H1 (cell line): ENCODE measurements at regions not wholly inside any gene's neighbourhood (a gene's known extent, or its start where the extent isn't known, plus 50 kb on each side); places are given as distances from the start of the nearest gene placed in this dataset.

ENCODE experiments used
- CTCF ChIA-PET: fragments of 300-600 bp; sonication (Branson Sonifier 250); formaldehyde crosslinking; loops from one replicate; lab custom pipeline; 2021; ENCODE audit not compliant: partially characterized antibody; lab: Charles Lee
- POLR2A ChIA-PET: fragments of 300-600 bp; sonication (Branson Sonifier 250); formaldehyde crosslinking; loops from one replicate; lab custom pipeline; 2021; ENCODE audit warnings: inconsistent platforms; ENCODE audit not compliant: partially characterized antibody; lab: Charles Lee
- DNase-seq, 2 experiments: peaks; one replicate each; pipeline versions ENCODE4 v3.0.0 to v3.0.0-alpha.2; 2010 to 2022; ENCODE audit warnings: low spot score in 2 of 2, low read depth in 1 of 2, mixed read lengths in 1 of 2
- FAIRE-seq: peaks from 2 replicates; lab custom pipeline; 2011; peaks lifted over from hg19 to GRCh38; lab: Jason Lieb, UNC
- H2AFZ ChIP-seq: 2 replicates; pipeline ENCODE4 v1.8.1; 2012; ENCODE audit warnings: low read length, inconsistent platforms
- H2AK5ac ChIP-seq: 2 replicates; pipeline ENCODE4 v1.6.1; 2013; ENCODE audit warnings: low read depth, low read length
- H2BK120ac ChIP-seq: replicated peaks from 2 replicates; pipeline ENCODE3; 2013; ENCODE audit warnings: low read depth, low read length, inconsistent platforms
- H2BK12ac ChIP-seq: 2 replicates; pipeline ENCODE4 v1.6.1; 2013; ENCODE audit warnings: low read depth, low read length
- H2BK15ac ChIP-seq: 2 replicates; pipeline ENCODE4 v1.6.1; 2013; ENCODE audit warnings: low read length
- H2BK20ac ChIP-seq: 2 replicates; pipeline ENCODE4 v1.6.1; 2013; ENCODE audit warnings: low read length
- H2BK5ac ChIP-seq: 2 replicates; pipeline ENCODE4 v1.6.1; 2013; ENCODE audit warnings: low read depth, low read length
- H3K14ac ChIP-seq: 2 replicates; pipeline ENCODE4 v1.6.1; 2013; ENCODE audit warnings: inconsistent platforms; ENCODE audit not compliant: insufficient read length
- H3K18ac ChIP-seq: 2 replicates; pipeline ENCODE4 v1.6.1; 2013; ENCODE audit warnings: low read length; ENCODE audit errors: extremely low read depth
- H3K23ac ChIP-seq: 2 replicates; pipeline ENCODE4 v1.6.1; 2013; ENCODE audit warnings: inconsistent platforms; ENCODE audit not compliant: insufficient read length
- H3K23me2 ChIP-seq: 2 replicates; pipeline ENCODE4 v1.6.1; 2013; ENCODE audit warnings: low read depth, low read length
- H3K27ac ChIP-seq: 2 replicates; pipeline ENCODE4 v1.6.1; 2011; ENCODE audit warnings: low read depth, low read length, inconsistent platforms
- H3K27me3 ChIP-seq, 4 experiments: replicated peaks in 1 of 4; 1 replicate in 1 of 4; 2 replicates in 3 of 4; pipeline versions ENCODE4 v1.6.1 to v1.8.1; 2011 to 2013; ENCODE audit warnings: low read length in 3 of 4, mild to moderate bottlenecking in 3 of 4, inconsistent platforms in 2 of 4, mixed read lengths in 2 of 4, moderate library complexity in 1 of 4; ENCODE audit not compliant: control insufficient read depth in 3 of 4, insufficient read depth in 3 of 4; ENCODE audit errors: extremely low read depth in 1 of 4
- H3K36me3 ChIP-seq, 4 experiments: 2 replicates each; pipeline versions ENCODE4 v1.6.1 to v1.8.1; 2011 to 2013; ENCODE audit warnings: mild to moderate bottlenecking in 4 of 4, low read length in 3 of 4, moderate library complexity in 2 of 4, control low read depth in 1 of 4, inconsistent platforms in 1 of 4; ENCODE audit not compliant: insufficient read depth in 4 of 4, control insufficient read depth in 2 of 4
- H3K4ac ChIP-seq: replicated peaks from 2 replicates; pipeline ENCODE3; 2013; ENCODE audit warnings: low read length, low read depth, mixed read lengths, inconsistent platforms; ENCODE audit not compliant: insufficient read length
- H3K4me1 ChIP-seq, 4 experiments: replicated peaks in 1 of 4; 1 replicate in 1 of 4; 2 replicates in 3 of 4; pipeline versions ENCODE4 v1.6.1 to v1.8.1; 2011 to 2013; ENCODE audit warnings: low read length in 3 of 4, inconsistent platforms in 2 of 4, mixed read lengths in 1 of 4; ENCODE audit not compliant: insufficient read depth in 4 of 4, control insufficient read depth in 3 of 4
- H3K4me2 ChIP-seq, 2 experiments: 2 replicates each; pipeline versions ENCODE4 v1.6.1 to v1.8.1; 2011 to 2013; ENCODE audit warnings: low read depth in 2 of 2, low read length in 2 of 2, control low read depth in 1 of 2, inconsistent platforms in 1 of 2, mild to moderate bottlenecking in 1 of 2; ENCODE audit not compliant: insufficient read depth in 1 of 2
- H3K4me3 ChIP-seq, 4 experiments: fragments of 200-600, 300-600 bp in 1 of 4; sonication (generic), shearing (Covaris generic), sonication (Bioruptor Twin) in 1 of 4; 2 replicates each; pipeline versions ENCODE4 v1.5.1 to v1.8.1; 2011 to 2016; ENCODE audit warnings: low read length in 4 of 4, low read depth in 3 of 4, control low read depth in 2 of 4, inconsistent platforms in 2 of 4, mild to moderate bottlenecking in 2 of 4, mixed read lengths in 1 of 4, moderate library complexity in 1 of 4; ENCODE audit not compliant: insufficient read depth in 2 of 4; ENCODE audit errors: extremely low read depth in 1 of 4
- H3K56ac ChIP-seq: replicated peaks from 2 replicates; pipeline ENCODE3; 2013; ENCODE audit warnings: low read depth, mild to moderate bottlenecking, mixed read lengths, low read length, inconsistent platforms; ENCODE audit not compliant: insufficient read length
- H3K79me1 ChIP-seq: 2 replicates; pipeline ENCODE4 v1.6.1; 2013; ENCODE audit warnings: low read depth, low read length, control low read depth
- H3K79me2 ChIP-seq, 2 experiments: 2 replicates each; pipeline versions ENCODE4 v1.6.1 to v1.8.1; 2012 to 2013; ENCODE audit warnings: low read length in 2 of 2, mild to moderate bottlenecking in 2 of 2, inconsistent platforms in 1 of 2; ENCODE audit not compliant: insufficient read depth in 2 of 2, control insufficient read depth in 1 of 2
- H3K9ac ChIP-seq, 4 experiments: replicated peaks in 1 of 4; 1 replicate in 1 of 4; 2 replicates in 3 of 4; pipeline versions ENCODE4 v1.6.1 to v1.8.1; 2011 to 2013; ENCODE audit warnings: low read depth in 3 of 4, low read length in 3 of 4, control low read depth in 2 of 4, mild to moderate bottlenecking in 2 of 4, moderate library complexity in 2 of 4, inconsistent platforms in 1 of 4; ENCODE audit errors: extremely low read depth in 1 of 4
- H3K9me3 ChIP-seq, 2 experiments: 2 replicates each; pipeline versions ENCODE4 v1.6.1 to v1.8.1; 2012 to 2013; ENCODE audit warnings: mild to moderate bottlenecking in 2 of 2, moderate library complexity in 2 of 2, control low read depth in 1 of 2, inconsistent platforms in 1 of 2, low read depth in 1 of 2, low read length in 1 of 2, mixed read lengths in 1 of 2; ENCODE audit not compliant: insufficient read depth in 2 of 2
- H4K20me1 ChIP-seq, 2 experiments: replicated peaks in 1 of 2; 2 replicates each; pipeline versions ENCODE3 to v1.8.1; 2011 to 2013; ENCODE audit warnings: inconsistent platforms in 2 of 2, low read length in 2 of 2, mild to moderate bottlenecking in 1 of 2; ENCODE audit not compliant: insufficient read depth in 2 of 2, control insufficient read depth in 1 of 2
- H4K5ac ChIP-seq: 2 replicates; pipeline ENCODE4 v1.6.1; 2013; ENCODE audit warnings: low read length, low read depth, mixed read lengths, inconsistent platforms; ENCODE audit not compliant: insufficient read length
- H4K8ac ChIP-seq: 2 replicates; pipeline ENCODE4 v1.8.0; 2013; ENCODE audit warnings: mild to moderate bottlenecking, moderate library complexity, low read length, inconsistent platforms; ENCODE audit not compliant: insufficient read depth; ENCODE audit errors: extremely low read depth
- H4K91ac ChIP-seq: replicated peaks from 2 replicates; pipeline ENCODE3; 2013; ENCODE audit warnings: low read length, mixed read lengths, inconsistent platforms; ENCODE audit not compliant: insufficient read length
- ASH2L ChIP-seq: fragments of 200-600, 300-600 bp; sonication (generic); IDR thresholded peaks from one replicate; pipeline ENCODE4 v1.7.1; 2017; ENCODE audit warnings: low read length
- GTF2F1 ChIP-seq: IDR thresholded peaks from 2 replicates; pipeline ENCODE4 v1.6.1; 2012; ENCODE audit warnings: low read depth, low read length, improper control_type of control experiment, borderline replicate concordance
- JUN ChIP-seq: IDR thresholded peaks from 2 replicates; pipeline ENCODE4 v1.6.1; 2011; ENCODE audit warnings: low read depth, mild to moderate bottlenecking, improper control_type of control experiment, low read length
- KDM4A ChIP-seq: IDR thresholded peaks from one replicate; pipeline ENCODE4 v1.7.1; 2012; ENCODE audit warnings: low read depth, mild to moderate bottlenecking, moderate library complexity, low read length, inconsistent platforms; ENCODE audit not compliant: severe bottlenecking
- SAP30 ChIP-seq: fragments of 300-600 bp; sonication (generic); IDR thresholded peaks from 2 replicates; pipeline ENCODE4 v1.7.1; 2012; ENCODE audit warnings: low read length, moderate library complexity, mild to moderate bottlenecking, inconsistent platforms; ENCODE audit not compliant: insufficient read depth, insufficient replicate concordance
- SP2 ChIP-seq: IDR thresholded peaks from 2 replicates; pipeline ENCODE4 v1.6.1; 2012; ENCODE audit warnings: mild to moderate bottlenecking, low read length, inconsistent platforms
- YY1 ChIP-seq: IDR thresholded peaks from 2 replicates; pipeline ENCODE4 v1.6.1; 2011; ENCODE audit warnings: low read depth, mild to moderate bottlenecking, low read length
- WGBS, 2 experiments: shearing (Covaris generic) in 1 of 2; methylation state at CpG; one replicate each; pipeline versions ENCODE4 v1.1.6 to v1.1.7; 2013 to 2015; ENCODE audit warnings: low lambda C conversion rate in 2 of 2, mixed read lengths in 2 of 2, inconsistent platforms in 1 of 2, low coverage in 1 of 2, missing lambda C conversion rate in 1 of 2; ENCODE audit not compliant: insufficient replicate concordance in 2 of 2, insufficient coverage in 1 of 2, insufficient read length in 1 of 2; ENCODE audit errors: extremely low coverage in 1 of 2, missing lambda C conversion rate in 1 of 2; 5-methylcytosine and 5-hydroxymethylcytosine counted together
- TF ChIP-seq, protein P1 (sequence below): IDR thresholded peaks from 2 replicates; pipeline ENCODE4 v1.6.1; 2012; ENCODE audit warnings: inconsistent platforms

DNA sequence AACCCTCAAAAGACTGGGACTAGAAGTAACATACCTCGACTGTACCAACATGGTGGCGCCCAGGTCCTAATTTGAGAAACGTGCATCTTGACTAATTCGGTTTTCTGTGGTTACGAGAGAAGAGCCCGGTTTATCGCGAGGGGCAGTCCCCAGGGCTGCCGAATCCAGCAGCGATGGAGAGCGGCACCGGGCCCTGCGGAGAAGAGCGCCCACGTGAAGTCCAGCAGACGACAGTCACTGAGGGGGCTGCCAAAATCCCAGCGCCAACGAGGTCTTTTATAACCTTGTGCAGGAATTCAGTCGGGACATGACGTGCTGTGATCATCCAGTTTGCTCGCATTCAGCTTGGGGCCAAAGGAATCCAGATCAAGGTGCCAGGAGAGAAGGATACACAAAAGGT, 187.5 kb upstream of the SLITRK2 start:
- H4K20me1 ChIP-seq = no peaks in the 10 kb centered on the region
- H4K5ac ChIP-seq = no peak overlapping the region
- no peak overlapping the region for H3K56ac ChIP-seq
- no peaks in the 10 kb centered on the region for H3K23me2 ChIP-seq
- no peak overlapping the region for H3K23ac ChIP-seq
- no peak overlapping the region for H2AK5ac ChIP-seq
- DNase-seq (no peak), FAIRE-seq (no peak)
- H2BK20ac ChIP-seq = no peak overlapping the region
- H3K79me1 ChIP-seq = no peaks in the 10 kb centered on the region
- TF ChIP-seq SAP30 (no peak), SP2 (no peak), ASH2L (no peak), KDM4A (no peak), GTF2F1 (no peak), JUN (no peak), YY1 (no peak)
- TF ChIP-seq, protein P1, sequence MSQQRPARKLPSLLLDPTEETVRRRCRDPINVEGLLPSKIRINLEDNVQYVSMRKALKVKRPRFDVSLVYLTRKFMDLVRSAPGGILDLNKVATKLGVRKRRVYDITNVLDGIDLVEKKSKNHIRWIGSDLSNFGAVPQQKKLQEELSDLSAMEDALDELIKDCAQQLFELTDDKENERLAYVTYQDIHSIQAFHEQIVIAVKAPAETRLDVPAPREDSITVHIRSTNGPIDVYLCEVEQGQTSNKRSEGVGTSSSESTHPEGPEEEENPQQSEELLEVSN = no peak
- 98% methylated on average over 8 of the region's 21 CpGs; no CpG with 5 or more reads in 1 of the 2 experiments for WGBS, 2 experiments
- no peak overlapping the region for H3K14ac ChIP-seq
- H3K9ac ChIP-seq = no peak overlapping the region
- POLR2A ChIA-PET = no interaction called here
- no peak overlapping the region for H3K4me2 ChIP-seq
- H2BK120ac ChIP-seq = no peak overlapping the region
- H3K9me3 ChIP-seq = no peaks in the 10 kb centered on the region
- H2BK12ac ChIP-seq = no peak overlapping the region
- CTCF ChIA-PET = no interaction called here
- no peak overlapping the region for H3K4me3 ChIP-seq
- H3K27ac ChIP-seq = no peak overlapping the region
- H3K4me1 ChIP-seq = no peaks in the 10 kb centered on the region
- H3K27me3 ChIP-seq = no peaks in the 10 kb centered on the region
- no peak overlapping the region for H4K8ac ChIP-seq
- no peak overlapping the region for H3K18ac ChIP-seq
- no peak overlapping the region for H2BK5ac ChIP-seq
- no peak overlapping the region for H2AFZ ChIP-seq
- H3K36me3 ChIP-seq = no peaks in the 10 kb centered on the region
- no peak overlapping the region for H2BK15ac ChIP-seq
- H3K4ac ChIP-seq = no peak overlapping the region
- no peaks in the 10 kb centered on the region for H3K79me2 ChIP-seq
- H4K91ac ChIP-seq = no peak overlapping the region
